ENCODE measurements at regions not wholly inside any gene's neighbourhood (a gene's known extent, or its start where the extent isn't known, plus 50 kb on each side); places are given as distances from the start of the nearest gene placed in this dataset.

- Histone ChIP-seq H3K79me2 (ENCODE audit: control insufficient read depth, insufficient read depth, low read length) (no peaks in the 10 kb centered on the region), H3K36me3 (ENCODE audit: control insufficient read depth in 2 of 2, extremely low read depth in 1 of 2, insufficient read depth in 2 of 2, low read length in 2 of 2) (no peaks in the 10 kb centered on the region), H2AFZ (ENCODE audit: control insufficient read depth, low read length) (no peak overlapping the region), H3K9me3 (ENCODE audit: control insufficient read depth, low read depth, low read length) (no peaks in the 10 kb centered on the region), H3K4me3 (ENCODE audit: control insufficient read depth in 2 of 3, extremely low read depth in 1 of 3, insufficient read depth in 2 of 3, low read depth in 1 of 3, low read length in 3 of 3) (no peak overlapping the region), H4K20me1 (ENCODE audit: control insufficient read depth, extremely low read depth, insufficient read depth, low read length) (no peaks in the 10 kb centered on the region), H3K4me2 (ENCODE audit: control insufficient read depth, extremely low read depth, insufficient read depth, low read depth, low read length) (no peak overlapping the region), H3K27me3 (ENCODE audit: control insufficient read depth, extremely low read depth, insufficient read depth, low read length) (no peaks in the 10 kb centered on the region), H3K27ac (ENCODE audit: control insufficient read depth, insufficient read depth, low read length) (no peak overlapping the region), H3K9ac (ENCODE audit: control insufficient read depth, extremely low read depth, insufficient read depth, low read length) (no peak overlapping the region), H3K4me1 (ENCODE audit: control insufficient read depth, extremely low read depth, insufficient read depth, low read length) (no peaks in the 10 kb centered on the region), H3K9me1 (ENCODE audit: control insufficient read depth, extremely low read depth, insufficient read depth, low read length) (no peaks in the 10 kb centered on the region)
- no peak for FAIRE-seq
- TF ChIP-seq CTCF (optimal IDR thresholded peaks at IDR 0.05 in 1 of 3, IDR thresholded peaks at IDR 0.05 in 1 of 3, conservative IDR thresholded peaks at IDR 0.05 in 1 of 3; ENCODE audit: extremely low read depth in 1 of 3, insufficient read depth in 2 of 3, low read length in 3 of 3) (no peak), EZH2 (IDR thresholded peaks at IDR 0.05; ENCODE audit: low read length) (no peak)
- DNase-seq (ENCODE audit: low read depth, low spot score): no peak
- dilution Hi-C loops (cut with MboI; ENCODE audit: extremely low pct_ligation_motif_present, low sequenced_read_pairs): no loop called here
Measured at GRCh38 chr4:187664011-187664410, 331.6 kb upstream of the ZFP42 start.

GRCh38 chr4:187665086-187665485, 330.5 kb upstream of the ZFP42 start:
- Histone ChIP-seq H3K36me3 (ENCODE audit: control insufficient read depth in 2 of 2, extremely low read depth in 1 of 2, insufficient read depth in 2 of 2, low read length in 2 of 2) (no peaks in the 10 kb centered on the region), H3K9me3 (ENCODE audit: control insufficient read depth, low read depth, low read length) (no peaks in the 10 kb centered on the region), H4K20me1 (ENCODE audit: control insufficient read depth, extremely low read depth, insufficient read depth, low read length) (no peaks in the 10 kb centered on the region), H3K4me2 (ENCODE audit: control insufficient read depth, extremely low read depth, insufficient read depth, low read depth, low read length) (no peak overlapping the region), H3K4me3 (ENCODE audit: control insufficient read depth in 2 of 3, extremely low read depth in 1 of 3, insufficient read depth in 2 of 3, low read depth in 1 of 3, low read length in 3 of 3) (no peak overlapping the region), H3K27me3 (ENCODE audit: control insufficient read depth, extremely low read depth, insufficient read depth, low read length) (no peaks in the 10 kb centered on the region), H3K4me1 (ENCODE audit: control insufficient read depth, extremely low read depth, insufficient read depth, low read length) (no peaks in the 10 kb centered on the region), H3K27ac (ENCODE audit: control insufficient read depth, insufficient read depth, low read length) (no peak overlapping the region), H3K9me1 (ENCODE audit: control insufficient read depth, extremely low read depth, insufficient read depth, low read length) (no peaks in the 10 kb centered on the region), H3K79me2 (ENCODE audit: control insufficient read depth, insufficient read depth, low read length) (no peaks in the 10 kb centered on the region), H3K9ac (ENCODE audit: control insufficient read depth, extremely low read depth, insufficient read depth, low read length) (no peak overlapping the region), H2AFZ (ENCODE audit: control insufficient read depth, low read length) (no peak overlapping the region)
- DNase-seq (ENCODE audit: low read depth, low spot score) (no peak), FAIRE-seq (no peak)
- dilution Hi-C loops (cut with MboI; ENCODE audit: extremely low pct_ligation_motif_present, low sequenced_read_pairs): no loop called here
- TF ChIP-seq CTCF (optimal IDR thresholded peaks at IDR 0.05 in 1 of 3, IDR thresholded peaks at IDR 0.05 in 1 of 3, conservative IDR thresholded peaks at IDR 0.05 in 1 of 3; ENCODE audit: extremely low read depth in 1 of 3, insufficient read depth in 2 of 3, low read length in 3 of 3) (no peak), EZH2 (IDR thresholded peaks at IDR 0.05; ENCODE audit: low read length) (no peak)
